ENCODE measurements at regions not wholly inside any gene's neighbourhood (a gene's known extent, or its start where the extent isn't known, plus 50 kb on each side); places are given as distances from the start of the nearest gene placed in this dataset.

- Histone ChIP-seq H3K9me1 (ENCODE audit: control insufficient read depth, insufficient read depth, low read length) (no peaks in the 10 kb centered on the region), H3K79me2 (ENCODE audit: control insufficient read depth, insufficient read depth, low read length) (no peaks in the 10 kb centered on the region), H3K4me3 (no peak overlapping the region), H3K4me2 (ENCODE audit: insufficient read depth, low read length) (no peak overlapping the region), H4K20me1 (replicated peaks; ENCODE audit: control insufficient read depth, insufficient read depth, low read length) (no peaks in the 10 kb centered on the region), H3K36me3 (ENCODE audit: control insufficient read depth, insufficient read depth, low read length) (no peaks in the 10 kb centered on the region), H3K27me3 (ENCODE audit: control insufficient read depth in 2 of 2, insufficient read depth in 2 of 2, low read length in 2 of 2) (peaks cover 3 to 9% of the 10 kb centered on the region in 2 experiments; a peak in 3 of 5 replicates), H3K9me3 (replicated peaks; ENCODE audit: control insufficient read depth, insufficient read depth, low read depth, low read length) (no peaks in the 10 kb centered on the region), H3K27ac (ENCODE audit: extremely low read depth, low read depth, low read length) (no peak overlapping the region), H3K4me1 (replicated peaks in 1 of 2; ENCODE audit: control insufficient read depth in 2 of 2, insufficient read depth in 2 of 2, low read length in 2 of 2) (no peaks in the 10 kb centered on the region), H3K9ac (ENCODE audit: insufficient read depth in 1 of 2, low read depth in 2 of 2, low read length in 2 of 2) (no peak overlapping the region), H2AFZ (ENCODE audit: low read depth, low read length) (no peak overlapping the region)
- intact Hi-C loops (cut with micrococcal nuclease) (no loop called here), in situ Hi-C loops (cut with MboI) (no loop called here)
- ChIA-PET CTCF (ENCODE audit: low intra/inter-chr PET ratio) (interaction anchor here (1.1 kb wide), 1 partner anchor 434 kb away, joined by 4 read pairs; no protein-coding TSS in a partner anchor), POLR2A (interaction anchor here (0.6 kb wide), 2 partner anchors 24 to 72 kb away, joined by 3 read pairs; no protein-coding TSS in a partner anchor)
- DNase-seq (ENCODE audit: extremely low read depth in 1 of 4, low spot score in 3 of 4): no peak
- no peak for FAIRE-seq
- BruUV-seq (replicated peaks): no TSS peak
- 2% methylated on average over 5 of the region's 5 CpGs for WGBS (ENCODE audit: insufficient coverage, low coverage, missing lambda C conversion rate)
- no peak for ATAC-seq
- TF ChIP-seq ZNF318 (IDR thresholded peaks at IDR 0.05; ENCODE audit: borderline replicate concordance in 1 of 2, low read depth in 1 of 2): no peak
- no peak for TF ChIP-seq CBFA2T3 (IDR thresholded peaks at IDR 0.05)
- TF ChIP-seq GTF2E2 (tag; IDR thresholded peaks at IDR 0.05): no peak
- TF ChIP-seq ZBTB40 (IDR thresholded peaks at IDR 0.05): no peak
- no peak for TF ChIP-seq ZBTB40 (CRISPR knock-in tag; IDR thresholded peaks at IDR 0.05)
- no peak for TF ChIP-seq TAF7 (tag; IDR thresholded peaks at IDR 0.05)
These were observed 120.0 kb upstream of the PWP1 start for GRCh38 chr12:107565551-107565950.
